SU-DHL-6 (cell line): ENCODE measurements at regions not wholly inside any gene's neighbourhood (a gene's known extent, or its start where the extent isn't known, plus 50 kb on each side); places are given as distances from the start of the nearest gene placed in this dataset.

Experiments
- H2AFZ ChIP-seq: fragments of 200-600 bp; sonication (generic); 2 replicates; pipeline ENCODE4 v1.6.1; 2014; ENCODE audit warnings: low read depth, mild to moderate bottlenecking, moderate library complexity, mixed read lengths, antibody characterized with exemption, low read length; ENCODE audit not compliant: severe bottlenecking
- H3F3A ChIP-seq: fragments of 200-600 bp; shearing (Covaris generic); 2 replicates; pipeline ENCODE4 v1.6.0; 2016; ENCODE audit warnings: antibody characterized with exemption, mild to moderate bottlenecking; ENCODE audit not compliant: insufficient read depth
- H3K27ac ChIP-seq: fragments of 200-600 bp; sonication (generic); 2 replicates; pipeline ENCODE4 v1.5.1; 2016; ENCODE audit warnings: low read depth, mild to moderate bottlenecking, low read length, moderate library complexity, mixed read lengths
- H3K27me3 ChIP-seq: fragments of 200-600 bp; sonication (generic), shearing (Covaris generic); 2 replicates; pipeline ENCODE4 v1.6.0; 2014; ENCODE audit warnings: mild to moderate bottlenecking, low read length
- H3K36me3 ChIP-seq: fragments of 200-600 bp; sonication (generic); 2 replicates; pipeline ENCODE4 v1.6.1; 2014; ENCODE audit warnings: mild to moderate bottlenecking, low read length, mixed read lengths
- H3K4me2 ChIP-seq: fragments of 300-600, 200-600 bp; shearing (Covaris generic), sonication (generic); 2 replicates; pipeline ENCODE4 v1.6.0; 2014; ENCODE audit warnings: low read length, low read depth, mild to moderate bottlenecking; ENCODE audit not compliant: poor library complexity, severe bottlenecking
- H3K4me3 ChIP-seq: fragments of 200-600 bp; sonication (generic); 2 replicates; pipeline ENCODE4 v1.5.1; 2014; ENCODE audit warnings: antibody characterized with exemption, low read length, mild to moderate bottlenecking, mixed read lengths; ENCODE audit not compliant: insufficient read depth, poor library complexity, severe bottlenecking
- H3K79me2 ChIP-seq: fragments of 200-600 bp; sonication (generic); 2 replicates; pipeline ENCODE4 v1.6.1; 2014; ENCODE audit warnings: mild to moderate bottlenecking, low read length, moderate library complexity; ENCODE audit not compliant: insufficient read depth
- H3K9ac ChIP-seq: fragments of 200-600 bp; sonication (generic); 2 replicates; pipeline ENCODE4 v1.7.0; 2014; ENCODE audit warnings: mild to moderate bottlenecking, low read length
- H3K9me2 ChIP-seq: fragments of 200-600 bp; sonication (generic); replicated peaks from 2 replicates; pipeline ENCODE4 v1.6.1; 2014; ENCODE audit warnings: low read length; ENCODE audit not compliant: insufficient read depth
- H3K9me3 ChIP-seq: fragments of 200-600 bp; sonication (generic); 2 replicates; pipeline ENCODE4 v1.6.1; 2014; ENCODE audit warnings: low read length, mixed read lengths; ENCODE audit not compliant: insufficient read depth
- H4K20me1 ChIP-seq: fragments of 200-600 bp; sonication (generic); 2 replicates; pipeline ENCODE4 v1.6.1; 2014; ENCODE audit warnings: low read depth, mild to moderate bottlenecking, antibody characterized with exemption, low read length, moderate library complexity, mixed read lengths
- CTCF ChIP-seq: fragments of 200-600 bp; sonication (generic); IDR thresholded peaks from one replicate; pipeline ENCODE4 v1.5.1; 2017; ENCODE audit warnings: antibody characterized with exemption, mild to moderate bottlenecking, low read length, moderate library complexity; ENCODE audit not compliant: insufficient read depth, poor library complexity, severe bottlenecking
- EZH2phosphoT487 ChIP-seq: fragments of 200-600 bp; sonication (generic), shearing (Covaris generic); conservative IDR thresholded peaks from 2 replicates; pipeline ENCODE4 v1.6.1; 2018; ENCODE audit warnings: mild to moderate bottlenecking, antibody characterized with exemption, low read length, moderate library complexity, mixed read lengths

DNA sequence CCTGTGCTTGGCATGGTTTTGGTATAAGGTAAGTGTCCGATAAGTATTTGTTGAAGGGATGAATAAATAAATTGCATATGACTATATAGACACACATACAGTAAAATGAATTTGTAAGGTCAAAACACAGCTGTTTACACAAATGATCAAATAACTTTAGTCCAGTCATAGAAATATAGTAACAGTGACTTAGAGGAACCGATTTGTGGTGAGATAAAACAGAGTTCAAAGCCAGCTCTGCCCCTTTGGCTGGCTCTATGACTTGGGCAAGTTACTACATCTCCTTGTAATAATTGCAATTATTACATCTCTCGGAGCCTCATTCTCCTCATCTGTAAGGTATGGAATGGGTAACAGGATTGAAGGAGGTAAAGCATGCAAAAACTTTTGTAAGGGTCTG lies 384.0 kb downstream of the PLK2 start:
- Histone ChIP-seq H3K27ac (no peak overlapping the region), H2AFZ (no peak overlapping the region), H3K9me2 (no peaks in the 10 kb centered on the region), H3K27me3 (no peaks in the 10 kb centered on the region), H3K79me2 (no peaks in the 10 kb centered on the region), H4K20me1 (no peaks in the 10 kb centered on the region), H3K9me3 (no peaks in the 10 kb centered on the region), H3F3A (no peaks in the 10 kb centered on the region), H3K4me2 (no peak overlapping the region), H3K36me3 (no peaks in the 10 kb centered on the region), H3K4me3 (no peak overlapping the region), H3K9ac (no peak overlapping the region)
- TF ChIP-seq CTCF, result no peak
- TF ChIP-seq EZH2phosphoT487, result no peak

- Histone ChIP-seq H3K9me3 (no peaks in the 10 kb centered on the region), H4K20me1 (no peaks in the 10 kb centered on the region), H3K27ac (no peak overlapping the region), H3F3A (no peaks in the 10 kb centered on the region), H3K9me2 (no peaks in the 10 kb centered on the region), H3K36me3 (no peaks in the 10 kb centered on the region), H3K9ac (no peak overlapping the region), H3K79me2 (no peaks in the 10 kb centered on the region), H3K4me3 (no peak overlapping the region), H2AFZ (no peak overlapping the region), H3K27me3 (no peaks in the 10 kb centered on the region), H3K4me2 (no peak overlapping the region)
- no peak for TF ChIP-seq CTCF
- no peak for TF ChIP-seq EZH2phosphoT487
Observed at GRCh38 chr5:58074717-58075116, 385.2 kb downstream of the PLK2 start.

DNA sequence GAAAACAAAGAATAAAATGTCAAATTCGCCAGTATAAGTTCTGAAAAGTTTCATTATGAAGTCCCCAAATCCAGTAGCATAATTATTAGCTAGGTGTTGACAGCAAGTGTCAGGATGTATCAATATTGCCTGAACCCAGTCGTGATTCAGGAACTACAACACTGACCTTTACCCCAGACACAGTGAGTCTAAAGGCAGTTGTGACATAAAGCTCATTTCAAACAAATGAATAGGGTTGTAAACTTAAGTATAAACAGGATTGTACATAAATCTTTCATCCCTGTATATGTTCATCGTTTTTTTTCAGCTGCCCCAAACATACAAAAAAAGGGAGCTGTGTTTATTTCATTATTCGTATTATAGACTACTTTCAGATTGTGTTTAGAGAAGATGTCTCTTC lies 385.7 kb downstream of the PLK2 start:
- Histone ChIP-seq H3F3A (no peaks in the 10 kb centered on the region), H3K4me2 (no peak overlapping the region), H3K9me3 (no peaks in the 10 kb centered on the region), H3K27ac (no peak overlapping the region), H3K36me3 (no peaks in the 10 kb centered on the region), H2AFZ (no peak overlapping the region), H4K20me1 (no peaks in the 10 kb centered on the region), H3K9me2 (no peaks in the 10 kb centered on the region), H3K9ac (no peak overlapping the region), H3K4me3 (no peak overlapping the region), H3K79me2 (no peaks in the 10 kb centered on the region), H3K27me3 (no peaks in the 10 kb centered on the region)
- TF ChIP-seq EZH2phosphoT487, result no peak
- TF ChIP-seq CTCF, result no peak

DNA sequence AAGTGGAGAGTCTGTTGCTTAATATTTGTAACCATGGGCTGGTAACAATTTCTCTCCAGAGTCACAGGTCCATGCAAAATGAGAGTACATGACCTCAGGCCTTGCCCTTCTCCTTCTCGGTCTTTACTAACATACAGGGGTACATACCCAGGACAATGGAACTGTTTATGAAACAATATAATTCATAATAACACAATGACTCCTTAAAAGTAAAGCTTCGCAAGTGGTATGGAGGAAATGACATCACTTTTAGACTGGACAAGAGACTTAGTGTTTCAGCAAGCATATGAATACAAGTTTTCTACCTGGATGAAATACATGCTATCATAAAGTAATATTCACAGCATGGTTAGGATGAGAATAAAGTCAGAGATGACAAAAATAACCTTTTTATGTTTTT lies 386.6 kb downstream of the PLK2 start:
- no peaks in the 10 kb centered on the region for H3K79me2 ChIP-seq
- H3K27me3 ChIP-seq, result no peaks in the 10 kb centered on the region
- TF ChIP-seq CTCF, result no peak
- TF ChIP-seq EZH2phosphoT487, result no peak
- no peaks in the 10 kb centered on the region for H3K9me2 ChIP-seq
- no peak overlapping the region for H3K27ac ChIP-seq
- no peaks in the 10 kb centered on the region for H3F3A ChIP-seq
- no peak overlapping the region for H3K9ac ChIP-seq
- H2AFZ ChIP-seq, result no peak overlapping the region
- H4K20me1 ChIP-seq, result no peaks in the 10 kb centered on the region
- no peak overlapping the region for H3K4me2 ChIP-seq
- H3K4me3 ChIP-seq, result no peak overlapping the region
- H3K36me3 ChIP-seq, result no peaks in the 10 kb centered on the region
- H3K9me3 ChIP-seq, result no peaks in the 10 kb centered on the region
